Transverse colon (tissue), 4 donors: ENCODE measurements at regions not wholly inside any gene's neighbourhood (a gene's known extent, or its start where the extent isn't known, plus 50 kb on each side); places are given as distances from the start of the nearest gene placed in this dataset.

Source experiments
- DNase-seq: peaks from one replicate; pipeline ENCODE4 v3.0.0-alpha.2; 2019
- H3K27ac ChIP-seq, 4 donors: fragments of 200-600 bp; sonication (generic); 2 replicates each; pipeline ENCODE4 v1.5.1; 2016 to 2018; ENCODE audit warnings: inconsistent platforms in 4 of 4
- H3K27me3 ChIP-seq: fragments of 200-600 bp; sonication (generic); 2 replicates; pipeline ENCODE4 v1.5.1; 2017; ENCODE audit warnings: inconsistent platforms
- H3K36me3 ChIP-seq, 4 donors: fragments of 200-600 bp; sonication (generic); 2 replicates each; pipeline ENCODE4 v1.5.1; 2017 to 2019; ENCODE audit warnings: inconsistent platforms in 4 of 4
- H3K4me1 ChIP-seq, 4 donors: fragments of 200-600 bp; sonication (generic); 2 replicates each; pipeline ENCODE4 v1.5.1; 2017 to 2020; ENCODE audit warnings: inconsistent platforms in 4 of 4
- H3K4me3 ChIP-seq, 4 donors: fragments of 200-600 bp; sonication (generic); 1 replicate in 1 of 4; 2 replicates in 3 of 4; pipeline versions ENCODE4 v1.5.1 to v1.6.1; 2017 to 2019; ENCODE audit warnings: inconsistent platforms in 4 of 4
- H3K9me3 ChIP-seq, 2 donors: fragments of 200-600 bp; sonication (generic); 2 replicates each; pipeline ENCODE4 v1.5.1; 2017 to 2019; ENCODE audit warnings: inconsistent platforms in 2 of 2
- EP300 ChIP-seq: sonication (generic); formaldehyde crosslinking; IDR thresholded peaks from one replicate; pipeline ENCODE4 v1.6.1; 2017; ENCODE audit warnings: antibody characterized with exemption, low read depth
- POLR2A ChIP-seq: fragments of 450-650 bp; IDR thresholded peaks from one replicate; pipeline ENCODE4 v1.6.1; 2016; ENCODE audit warnings: antibody characterized with exemption, mild to moderate bottlenecking, moderate library complexity
- POLR2AphosphoS5 ChIP-seq, 3 donors: sonication (generic); formaldehyde crosslinking; IDR thresholded peaks; one replicate each; pipeline ENCODE4 v1.6.1; 2016; ENCODE audit warnings: antibody characterized with exemption in 3 of 3
- WGBS, 2 donors: methylation state at CpG; one replicate each; pipeline ENCODE4 v1.1.5; 2018; ENCODE audit warnings: low coverage in 1 of 2; 5-methylcytosine and 5-hydroxymethylcytosine counted together
- in situ Hi-C, 4 donors: fragments of 200-750 bp; cut with MboI; loops; one replicate each; pipeline versions ENCODE4 v1.15.0 to v1.15.1; 2017; ENCODE audit warnings: low sequenced_read_pairs in 3 of 4, low pct_ligation_motif_present in 1 of 4, low pct_unique_long_range_greater_than_20kb in 1 of 4
- intact Hi-C: fragments of 100-400 bp; cut with DNase I; formaldehyde crosslinking; loops from one replicate; pipeline ENCODE4 v1.15.1; 2023; ENCODE audit warnings: low total_unique reads
- TF ChIP-seq, protein P1 (sequence below), 5 experiments: fragments of 200-600 bp in 3 of 5; fragments of 450-650 bp in 2 of 5; sonication (generic) in 3 of 5; IDR thresholded peaks; 1 replicate in 2 of 5; 2 replicates in 3 of 5; pipeline ENCODE4 v1.5.1; 2016 to 2017; ENCODE audit warnings: antibody characterized with exemption in 5 of 5, inconsistent platforms in 3 of 5, mild to moderate bottlenecking in 2 of 5, moderate library complexity in 1 of 5

DNA sequence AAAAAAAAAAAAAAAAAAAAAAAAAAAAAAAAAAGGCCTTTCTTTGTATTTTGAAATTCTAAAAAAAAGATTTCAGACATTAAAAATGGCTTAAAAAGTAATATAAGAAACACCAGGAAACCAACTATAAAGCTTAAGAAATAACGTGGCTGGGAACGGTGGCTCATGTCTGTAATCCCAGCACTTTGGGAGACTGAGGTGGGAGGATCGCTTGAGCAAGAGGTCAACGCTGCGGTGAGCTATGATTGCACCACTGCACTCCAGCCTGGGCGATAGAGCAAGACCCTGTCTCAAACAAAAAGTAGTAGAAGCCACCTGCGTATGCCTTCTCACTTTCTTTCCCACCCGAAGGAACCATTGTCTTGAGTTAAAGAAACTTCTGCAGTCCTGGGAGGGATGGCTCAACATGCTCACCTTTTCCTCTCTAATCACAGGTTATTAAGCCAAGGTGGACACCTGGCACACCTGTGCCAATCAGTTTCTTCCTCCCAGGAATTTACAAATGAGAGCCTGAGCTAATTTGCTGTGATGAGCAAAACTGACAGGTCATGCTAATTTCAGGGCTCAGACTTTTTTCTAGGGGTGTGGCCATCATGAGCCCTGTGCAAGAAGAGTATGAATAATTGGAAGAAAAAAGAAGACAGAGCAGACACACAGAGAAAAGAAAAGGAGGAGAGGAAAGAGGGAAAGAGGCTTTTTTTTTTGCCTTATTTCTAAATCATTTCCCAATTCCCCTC is 72.0 kb upstream of the PARD3 start:
- Histone ChIP-seq H3K4me1 (no peaks in the 10 kb centered on the region), H3K9me3 (no peaks in the 10 kb centered on the region), H3K4me3 (no peak overlapping the region), H3K27me3 (no peaks in the 10 kb centered on the region), H3K36me3 (no peaks in the 10 kb centered on the region), H3K27ac (no peak overlapping the region)
- no peak for DNase-seq
- no peak for TF ChIP-seq POLR2AphosphoS5 (IDR thresholded peaks at IDR 0.05)
- no peak for TF ChIP-seq POLR2A
- TF ChIP-seq, protein P1, sequence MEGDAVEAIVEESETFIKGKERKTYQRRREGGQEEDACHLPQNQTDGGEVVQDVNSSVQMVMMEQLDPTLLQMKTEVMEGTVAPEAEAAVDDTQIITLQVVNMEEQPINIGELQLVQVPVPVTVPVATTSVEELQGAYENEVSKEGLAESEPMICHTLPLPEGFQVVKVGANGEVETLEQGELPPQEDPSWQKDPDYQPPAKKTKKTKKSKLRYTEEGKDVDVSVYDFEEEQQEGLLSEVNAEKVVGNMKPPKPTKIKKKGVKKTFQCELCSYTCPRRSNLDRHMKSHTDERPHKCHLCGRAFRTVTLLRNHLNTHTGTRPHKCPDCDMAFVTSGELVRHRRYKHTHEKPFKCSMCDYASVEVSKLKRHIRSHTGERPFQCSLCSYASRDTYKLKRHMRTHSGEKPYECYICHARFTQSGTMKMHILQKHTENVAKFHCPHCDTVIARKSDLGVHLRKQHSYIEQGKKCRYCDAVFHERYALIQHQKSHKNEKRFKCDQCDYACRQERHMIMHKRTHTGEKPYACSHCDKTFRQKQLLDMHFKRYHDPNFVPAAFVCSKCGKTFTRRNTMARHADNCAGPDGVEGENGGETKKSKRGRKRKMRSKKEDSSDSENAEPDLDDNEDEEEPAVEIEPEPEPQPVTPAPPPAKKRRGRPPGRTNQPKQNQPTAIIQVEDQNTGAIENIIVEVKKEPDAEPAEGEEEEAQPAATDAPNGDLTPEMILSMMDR (IDR thresholded peaks at IDR 0.05), result no peak
- no peak for TF ChIP-seq EP300
- intact Hi-C loops (no loop called here), in situ Hi-C loops (no loop called here)
- 73 to 82% methylated on average over 2 to 8 of the region's 8 CpGs for WGBS, 2 donors

DNA sequence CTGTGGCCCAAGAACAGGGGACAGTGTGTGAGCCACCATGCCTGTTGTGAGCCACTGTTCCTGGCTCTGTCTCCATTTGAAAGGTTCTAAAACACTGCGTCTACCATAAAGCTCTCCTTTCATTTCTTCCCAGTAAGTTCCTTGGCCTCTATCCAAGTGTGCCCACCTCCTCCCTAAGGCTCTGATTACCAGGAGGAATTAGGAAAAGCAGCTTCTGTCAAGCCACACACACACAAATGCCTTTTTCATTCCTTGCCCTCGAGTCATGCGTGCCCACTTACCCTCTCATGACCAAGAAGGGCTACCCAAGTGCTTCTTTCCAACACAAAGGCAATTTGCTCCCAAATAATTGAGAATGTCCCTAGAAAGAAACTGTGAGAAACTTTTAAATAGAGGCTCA is 70.8 kb upstream of the PARD3 start:
- Histone ChIP-seq H3K27ac (no peak overlapping the region), H3K27me3 (no peaks in the 10 kb centered on the region), H3K9me3 (no peaks in the 10 kb centered on the region), H3K4me1 (no peaks in the 10 kb centered on the region), H3K4me3 (no peak overlapping the region), H3K36me3 (no peaks in the 10 kb centered on the region)
- in situ Hi-C loops (no loop called here), intact Hi-C loops (no loop called here)
- no peak for DNase-seq
- WGBS, 2 donors, result 79 to 85% methylated on average over 2 to 3 of the region's 3 CpGs
- no peak for TF ChIP-seq POLR2A
- no peak for TF ChIP-seq POLR2AphosphoS5 (IDR thresholded peaks at IDR 0.05)
- TF ChIP-seq, protein P1 (IDR thresholded peaks at IDR 0.05), result no peak
- TF ChIP-seq EP300, result no peak

DNA sequence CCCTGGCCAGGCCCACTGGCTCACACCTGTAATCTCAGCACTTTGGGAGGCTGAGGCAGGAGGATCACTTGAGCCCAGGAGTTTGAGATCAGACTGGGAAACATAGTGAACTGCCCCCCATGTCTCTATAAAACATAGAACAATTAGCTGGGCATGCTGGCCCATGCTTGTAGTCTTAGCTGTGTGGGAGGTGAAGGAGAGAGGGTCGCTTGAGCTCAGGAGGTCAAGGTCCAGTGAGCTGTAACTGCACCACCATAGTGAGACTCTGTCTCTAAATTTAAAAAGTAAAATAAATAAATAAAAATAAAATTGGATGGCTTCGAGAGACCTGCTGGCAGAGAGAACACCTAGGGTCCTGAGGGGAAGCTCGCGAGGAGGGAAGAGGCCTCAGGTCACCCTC is 69.9 kb upstream of the PARD3 start:
- WGBS, 2 donors, result 78 to 89% methylated on average over 3 to 4 of the region's 4 CpGs
- intact Hi-C loops, result no loop called here

DNA sequence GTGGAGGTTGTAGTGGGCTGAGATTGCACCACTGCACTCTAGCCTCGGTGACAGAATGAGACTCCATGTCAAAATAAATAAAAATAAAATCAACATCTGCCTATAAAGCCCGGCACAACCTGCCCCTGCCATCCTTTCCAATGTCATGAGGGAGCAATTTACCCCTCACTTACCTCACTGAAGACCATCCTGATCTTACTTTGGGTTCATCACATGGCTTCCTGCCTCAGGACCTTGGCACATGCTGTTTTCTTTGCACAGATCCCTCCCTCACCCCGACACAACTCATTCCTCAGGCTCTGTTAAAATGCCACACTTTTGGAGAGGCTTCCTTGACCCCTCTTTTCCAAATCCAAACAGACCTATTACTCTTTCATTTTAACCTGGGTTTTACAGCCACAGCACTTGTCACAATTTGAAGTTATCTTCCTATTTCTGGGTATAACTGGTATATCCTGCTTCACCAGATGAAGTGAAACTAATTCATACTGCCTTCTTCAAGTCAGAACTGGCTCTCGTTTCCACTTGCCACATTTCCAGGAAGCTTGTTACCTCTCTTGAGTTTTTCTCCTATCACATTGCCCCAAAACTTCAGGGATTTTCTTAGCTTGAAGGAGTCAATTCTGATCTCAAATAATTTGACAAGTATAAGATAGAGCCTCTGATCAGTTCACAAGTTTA is 69.3 kb upstream of the PARD3 start:
- WGBS, 2 donors, result 67 to 68% methylated on average over 4 of the region's 4 CpGs
- Histone ChIP-seq H3K4me3 (no peak overlapping the region), H3K36me3 (no peaks in the 10 kb centered on the region), H3K4me1 (no peaks in the 10 kb centered on the region), H3K9me3 (no peaks in the 10 kb centered on the region), H3K27me3 (no peaks in the 10 kb centered on the region), H3K27ac (no peak overlapping the region)
- TF ChIP-seq POLR2A, result no peak
- TF ChIP-seq, protein P1 (IDR thresholded peaks at IDR 0.05), result no peak
- TF ChIP-seq POLR2AphosphoS5 (IDR thresholded peaks at IDR 0.05), result no peak
- no peak for TF ChIP-seq EP300
- in situ Hi-C loops, result no loop called here
- intact Hi-C loops, result no loop called here
- no peak for DNase-seq

More for the DNA sequence above, 69.9 kb upstream of the PARD3 start:
- Histone ChIP-seq H3K36me3 (no peaks in the 10 kb centered on the region), H3K4me3 (no peak overlapping the region), H3K27ac (no peak overlapping the region), H3K27me3 (no peaks in the 10 kb centered on the region), H3K9me3 (no peaks in the 10 kb centered on the region), H3K4me1 (no peaks in the 10 kb centered on the region)
- in situ Hi-C loops, result no loop called here
- DNase-seq, result no peak
- TF ChIP-seq, protein P1 (IDR thresholded peaks at IDR 0.05), result no peak
- TF ChIP-seq POLR2AphosphoS5 (IDR thresholded peaks at IDR 0.05), result no peak
- TF ChIP-seq EP300, result no peak
- TF ChIP-seq POLR2A, result no peak
